Thyroid gland (tissue), 4 donors: ENCODE measurements at regions not wholly inside any gene's neighbourhood (a gene's known extent, or its start where the extent isn't known, plus 50 kb on each side); places are given as distances from the start of the nearest gene placed in this dataset.

Experiments
- CTCF ChIP-seq, 6 experiments: fragments of 200-600 bp in 3 of 6; fragments of 450-650 bp in 3 of 6; sonication (generic) in 3 of 6; IDR thresholded peaks; one replicate each; pipeline ENCODE4 v1.5.1; 2016 to 2019; ENCODE audit warnings: antibody characterized with exemption in 6 of 6, mild to moderate bottlenecking in 2 of 6, inconsistent platforms in 1 of 6, moderate library complexity in 1 of 6
- POLR2A ChIP-seq, 2 donors: fragments of 450-650 bp; IDR thresholded peaks; one replicate each; pipeline ENCODE4 v1.6.1; 2017; ENCODE audit warnings: antibody characterized with exemption in 2 of 2, mild to moderate bottlenecking in 2 of 2, moderate library complexity in 1 of 2

DNA sequence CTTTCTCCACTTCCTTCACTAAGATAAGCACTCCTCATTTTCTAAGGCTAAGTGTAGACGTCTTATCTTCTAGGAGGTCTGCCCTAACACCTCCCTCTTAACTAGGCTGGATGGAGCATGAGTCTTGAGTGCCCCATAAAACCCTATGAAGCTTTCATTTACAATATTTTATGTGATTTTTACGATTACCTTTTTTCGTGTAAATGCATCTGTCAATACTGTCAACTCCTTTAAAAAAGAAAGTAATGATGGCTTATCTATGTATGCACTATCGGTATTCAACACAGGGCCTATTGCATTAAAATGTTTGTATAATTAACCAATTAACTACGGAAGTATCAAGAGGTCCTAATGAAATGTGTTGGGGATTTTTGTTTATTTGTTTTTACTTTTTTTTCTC, 156.0 kb upstream of the FAM83B start:
- TF ChIP-seq POLR2A (IDR thresholded peaks at IDR 0.05) (no peak), CTCF (IDR thresholded peaks at IDR 0.05) (no peak)
